Cardiac fibroblast (primary cell): ENCODE measurements at regions not wholly inside any gene's neighbourhood (a gene's known extent, or its start where the extent isn't known, plus 50 kb on each side); places are given as distances from the start of the nearest gene placed in this dataset.

Experiments
- DNase-seq, 2 donors: peaks; one replicate each; pipeline versions ENCODE4 v3.0.0 to v3.0.0-alpha.2; 2010; ENCODE audit warnings: low read depth in 2 of 2
- H3K4me3 ChIP-seq, 2 donors: replicated peaks in 1 of 2; 1 replicate in 1 of 2; 2 replicates in 1 of 2; pipeline ENCODE4 v1.5.1; 2011; ENCODE audit warnings: low read depth in 2 of 2, low read length in 2 of 2, mild to moderate bottlenecking in 2 of 2, moderate library complexity in 1 of 2
- CTCF ChIP-seq: IDR thresholded peaks from one replicate; pipeline ENCODE4 v1.5.1; 2011; ENCODE audit warnings: low read depth, mild to moderate bottlenecking, low read length, inconsistent platforms

GRCh38 chr5:68930139-68930538 is 163.7 kb upstream of the SLC30A5 start:
- no peak overlapping the region for H3K4me3 ChIP-seq
- no peak for TF ChIP-seq CTCF
- DNase-seq, result no peak

- no peak for DNase-seq
- TF ChIP-seq CTCF, result no peak
- no peak overlapping the region for H3K4me3 ChIP-seq
These were observed 160.9 kb upstream of the SLC30A5 start for GRCh38 chr5:68932830-68933434.

- H3K4me3 ChIP-seq, result no peak overlapping the region
- TF ChIP-seq CTCF, result no peak
- no peak for DNase-seq
These were observed 151.6 kb upstream of the SLC30A5 start for GRCh38 chr5:68942169-68942568.

GRCh38 chr5:68946728-68947127 is 147.1 kb upstream of the SLC30A5 start:
- DNase-seq, result no peak
- no peak overlapping the region for H3K4me3 ChIP-seq
- no peak for TF ChIP-seq CTCF

GRCh38 chr5:68947986-68948385 is 145.8 kb upstream of the SLC30A5 start:
- TF ChIP-seq CTCF, result no peak
- no peak for DNase-seq
- no peak overlapping the region for H3K4me3 ChIP-seq

- TF ChIP-seq CTCF, result no peak
- no peak for DNase-seq
- no peak overlapping the region for H3K4me3 ChIP-seq
These were observed 144.6 kb upstream of the SLC30A5 start for GRCh38 chr5:68949256-68949655.

- no peak for TF ChIP-seq CTCF
- H3K4me3 ChIP-seq, result no peak overlapping the region
- no peak for DNase-seq
These were observed 144.1 kb upstream of the SLC30A5 start for GRCh38 chr5:68949711-68950110.
